ENCODE measurements at regions not wholly inside any gene's neighbourhood (a gene's known extent, or its start where the extent isn't known, plus 50 kb on each side); places are given as distances from the start of the nearest gene placed in this dataset.

DNA sequence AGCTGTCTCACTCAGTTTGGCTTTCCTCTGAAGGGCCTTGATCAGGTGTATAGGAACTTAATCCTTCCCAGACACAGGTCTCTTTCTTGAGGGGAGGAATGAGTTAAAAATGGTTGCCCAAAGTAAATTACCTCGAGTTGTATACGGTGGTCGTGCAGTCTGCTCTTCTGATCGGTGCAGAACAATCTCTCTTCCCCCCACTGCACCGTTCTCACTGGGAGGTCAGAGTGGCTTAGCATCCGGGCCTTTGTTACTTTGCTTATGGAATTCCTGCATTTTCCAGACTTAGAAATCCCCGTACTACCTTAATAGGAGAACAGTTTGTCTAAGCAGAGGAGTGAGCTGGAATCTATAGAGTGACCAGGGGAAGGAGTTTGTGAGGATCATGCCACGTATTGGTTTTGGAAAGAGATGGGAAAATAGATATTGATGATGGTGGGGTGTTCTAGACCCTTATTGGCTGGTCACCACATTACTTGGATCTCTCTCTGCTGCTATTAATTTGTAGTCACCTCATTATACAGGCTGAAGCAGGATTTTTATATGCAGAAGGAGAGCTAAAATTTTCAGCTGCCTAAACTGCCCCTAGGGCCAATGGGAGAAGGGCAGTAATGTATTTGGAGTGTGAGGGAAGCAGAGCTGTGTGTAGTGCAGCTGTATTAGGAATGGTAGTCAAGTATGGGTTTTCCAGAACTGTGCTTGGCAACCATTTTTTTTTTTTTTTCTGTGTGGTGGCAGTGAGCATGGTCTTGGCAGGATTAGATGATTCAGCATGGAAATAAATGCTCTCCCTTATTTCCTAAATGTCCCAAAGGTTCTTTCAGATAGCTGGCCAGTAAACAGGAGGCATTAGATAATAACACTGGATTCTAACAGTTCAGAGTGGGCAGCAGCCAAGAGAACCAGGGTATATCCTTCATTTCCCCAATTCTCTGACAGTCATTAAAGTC is 81.5 kb downstream of the NDUFS5 start:
- no peak for DNase-seq (ENCODE audit: low read depth)

- no peak for DNase-seq (ENCODE audit: low read depth)
These were observed 83.5 kb downstream of the NDUFS5 start for GRCh38 chr1:39109644-39110043.

- DNase-seq (ENCODE audit: low read depth): no peak
These were observed 84.2 kb downstream of the NDUFS5 start for GRCh38 chr1:39110325-39110851.

DNA sequence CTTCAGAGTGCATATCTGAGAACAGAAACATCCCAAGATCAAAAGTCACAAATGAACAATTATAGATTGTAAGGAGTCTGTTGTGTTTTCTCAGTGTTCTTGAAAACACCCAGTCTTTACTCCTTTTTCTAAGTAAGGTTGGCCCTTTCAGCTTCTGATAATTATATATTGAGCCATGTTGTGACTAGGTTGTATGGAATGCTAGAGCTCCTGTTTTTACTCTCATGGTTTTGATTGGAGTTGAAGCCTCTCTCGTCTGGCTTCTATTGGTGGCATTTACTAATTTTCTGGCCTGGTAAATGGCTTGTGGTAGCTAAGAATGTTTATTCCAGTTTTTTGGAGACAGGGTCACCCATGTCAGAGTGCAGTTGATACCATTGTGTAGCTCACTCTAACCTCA is 84.7 kb downstream of the NDUFS5 start:
- no peak for DNase-seq (ENCODE audit: low read depth)

DNA sequence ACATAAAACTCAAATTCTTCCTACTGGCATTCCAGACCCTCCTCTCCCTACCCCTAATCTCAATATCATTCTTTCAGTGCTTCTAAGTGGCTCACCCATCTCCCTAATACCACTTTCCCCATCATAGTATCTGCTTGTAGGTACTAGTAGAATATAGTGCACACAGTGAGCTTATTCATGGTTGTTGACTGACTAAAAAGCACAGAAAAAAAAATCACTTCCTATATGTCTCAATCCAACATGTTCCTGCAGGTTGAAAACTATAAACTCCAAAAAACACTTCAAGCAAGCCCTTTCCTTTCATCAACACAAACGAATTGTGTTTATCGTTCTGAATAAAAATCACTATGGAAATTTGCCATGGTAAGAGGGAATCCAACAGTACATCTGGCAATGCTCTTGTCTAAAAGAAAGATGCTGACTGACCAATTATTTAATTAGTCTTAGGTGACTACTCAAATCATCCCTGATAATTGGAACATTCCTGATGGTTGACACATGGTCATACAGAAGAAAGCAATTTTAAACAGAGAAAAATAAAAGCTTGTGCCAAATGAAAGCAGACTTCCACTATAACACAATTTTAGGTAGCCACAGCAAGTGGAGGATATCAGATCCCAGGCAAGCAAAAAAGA is 87.1 kb downstream of the NDUFS5 start:
- no peak for DNase-seq (ENCODE audit: low read depth)

DNA sequence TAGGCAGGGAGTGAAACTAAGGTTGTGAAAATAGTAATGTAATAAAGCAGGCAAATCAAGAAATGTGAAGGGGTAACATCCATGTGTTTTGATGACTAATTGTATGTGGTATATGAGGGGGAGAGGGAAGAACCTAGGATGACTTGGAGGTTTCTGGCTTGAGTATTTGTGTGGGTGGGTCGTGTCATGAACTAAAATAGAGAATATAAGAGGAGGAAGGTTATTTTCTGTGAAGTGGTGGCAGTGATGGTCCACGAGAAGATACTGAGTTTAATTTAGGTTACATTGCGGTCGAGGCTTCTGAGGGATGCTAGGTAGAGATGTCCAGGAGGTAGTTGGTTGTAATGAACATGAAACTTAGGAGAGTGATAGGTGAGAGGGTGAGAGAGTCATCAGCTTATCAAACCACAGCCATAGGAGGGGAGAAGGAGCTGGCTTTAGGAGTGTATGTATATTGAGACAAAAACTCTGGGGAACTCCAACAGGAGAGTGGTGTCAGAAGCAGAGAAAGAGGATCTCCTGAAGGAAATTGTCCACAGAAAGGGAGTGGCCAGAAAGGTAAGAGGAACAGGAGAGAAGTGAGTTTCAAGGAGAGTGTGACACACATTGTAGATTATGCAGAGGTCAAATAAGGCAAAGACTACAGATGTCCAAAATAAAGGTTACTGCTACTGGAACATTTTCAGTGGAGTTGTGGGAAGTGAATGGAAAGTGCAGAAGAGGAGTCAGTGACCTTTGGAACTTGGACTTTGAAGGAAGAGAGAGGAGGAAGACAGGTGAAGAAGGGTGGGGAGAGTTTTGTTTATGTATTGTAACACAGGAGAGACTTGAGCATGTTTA is 89.0 kb upstream of the MACF1 start:
- DNase-seq (ENCODE audit: low read depth): no peak

DNA sequence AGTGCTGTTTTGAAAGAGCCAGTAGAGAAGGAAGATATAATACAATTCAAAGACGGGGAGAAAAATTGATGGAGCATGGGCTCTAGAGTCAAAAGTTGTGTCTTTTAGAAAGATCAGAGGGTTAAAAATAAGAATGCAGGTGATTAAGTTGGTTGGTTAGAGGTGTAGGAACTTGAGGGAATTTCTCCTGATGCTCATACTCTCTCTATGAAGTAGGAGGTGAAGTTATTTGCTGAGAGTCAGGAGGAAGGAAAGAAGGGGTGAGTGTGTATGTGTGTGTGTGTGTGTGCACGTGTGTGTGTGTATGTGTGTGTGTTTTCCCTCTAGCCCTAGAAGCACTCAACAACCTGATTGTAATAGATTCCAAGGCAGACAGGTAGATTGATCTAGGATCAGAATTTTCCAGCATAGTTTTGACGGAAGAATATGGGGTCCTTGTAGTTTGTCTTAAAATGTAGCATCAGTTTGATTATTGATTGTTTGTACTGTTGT is 88.3 kb upstream of the MACF1 start:
- no peak for DNase-seq (ENCODE audit: low read depth)

DNA sequence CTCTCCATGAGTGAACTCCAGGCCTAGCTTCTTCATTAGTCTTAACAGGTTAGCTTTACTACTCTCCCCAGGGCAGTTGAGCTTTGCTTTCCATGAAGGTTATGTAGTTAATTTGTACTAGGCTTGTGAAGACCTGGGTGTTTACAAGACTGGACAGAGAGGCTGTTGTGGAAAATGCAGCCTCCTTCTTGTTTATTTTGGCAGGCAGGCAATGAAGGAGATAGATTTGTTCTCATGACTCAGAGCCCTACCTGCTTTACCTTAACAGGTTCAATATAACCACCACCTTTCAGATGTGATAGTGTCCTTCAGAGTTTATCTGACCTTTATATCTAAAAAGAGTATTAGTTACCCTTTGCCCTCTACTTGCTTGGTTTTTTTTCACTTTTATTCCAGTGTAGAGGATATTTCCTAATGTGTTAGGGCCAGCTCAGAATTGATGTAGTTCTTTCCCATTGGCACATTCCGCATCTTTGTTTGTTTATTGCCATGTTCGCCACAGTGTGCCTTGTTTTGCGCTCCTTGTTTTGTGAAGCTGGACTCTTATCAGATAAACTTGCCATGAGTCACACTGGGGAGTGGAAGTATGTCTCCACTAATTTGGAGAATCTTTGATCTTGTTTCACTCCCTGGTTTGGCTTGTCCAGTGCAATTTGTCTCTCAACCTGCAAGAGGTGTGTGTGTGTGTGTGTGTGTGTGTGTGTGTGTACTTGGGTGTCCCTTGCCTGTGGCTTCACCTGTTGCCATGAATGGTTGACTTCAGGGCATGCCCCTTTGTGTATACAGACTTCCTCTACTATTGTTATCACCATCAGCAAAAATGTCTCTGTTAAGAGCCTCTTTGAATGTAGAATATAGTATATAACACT is 87.4 kb upstream of the MACF1 start:
- no peak for DNase-seq (ENCODE audit: low read depth)

DNA sequence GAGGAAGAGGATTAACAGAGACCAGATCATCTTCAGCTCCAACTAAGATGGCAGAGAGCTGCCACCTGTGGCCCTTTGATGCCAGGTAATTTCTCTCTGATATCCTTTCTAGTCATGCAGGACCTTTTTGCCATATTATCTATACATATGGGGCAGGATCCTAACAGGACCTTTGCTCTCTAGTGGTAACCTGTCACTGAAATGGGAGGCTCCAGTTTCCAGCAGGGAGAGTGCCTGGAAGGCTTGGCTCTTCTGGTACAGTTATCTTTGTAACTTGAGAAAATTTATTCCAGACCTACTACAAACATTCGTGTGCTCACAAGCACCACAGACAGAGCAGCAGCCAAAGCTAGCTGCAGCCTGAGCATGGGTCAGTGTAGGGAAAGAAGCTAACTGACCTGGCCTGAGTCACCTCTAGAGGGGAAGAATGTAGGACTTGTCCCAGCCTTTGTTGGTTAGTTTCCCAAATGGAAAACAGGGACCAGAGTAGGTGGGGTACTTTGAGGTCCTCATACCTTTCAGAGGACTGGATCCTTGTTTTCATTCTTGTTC is 86.5 kb upstream of the MACF1 start:
- no peak for DNase-seq (ENCODE audit: low read depth)

DNA sequence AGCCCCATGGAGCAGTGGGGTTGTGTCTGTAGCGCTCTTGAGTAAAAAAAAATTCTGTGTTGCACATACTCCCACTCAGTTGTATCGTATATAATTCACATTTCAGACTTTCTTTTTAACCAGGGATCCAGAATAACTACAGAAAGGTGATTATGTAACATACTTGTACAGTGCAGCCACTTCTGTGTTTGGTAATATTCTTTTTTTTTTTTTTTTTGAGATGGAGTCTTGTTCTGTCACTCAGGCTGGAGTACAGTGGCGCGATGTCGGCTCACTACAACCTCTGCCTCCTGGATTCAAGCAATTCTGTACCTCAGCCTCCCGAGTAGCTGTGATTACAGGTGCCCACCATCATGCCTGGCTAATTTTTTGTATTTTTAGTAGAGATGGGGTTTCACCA is 82.4 kb upstream of the MACF1 start:
- DNase-seq (ENCODE audit: low read depth): no peak

- DNase-seq (ENCODE audit: low read depth): no peak
These were observed 80.2 kb upstream of the MACF1 start for GRCh38 chr1:39124282-39124681.

DNA sequence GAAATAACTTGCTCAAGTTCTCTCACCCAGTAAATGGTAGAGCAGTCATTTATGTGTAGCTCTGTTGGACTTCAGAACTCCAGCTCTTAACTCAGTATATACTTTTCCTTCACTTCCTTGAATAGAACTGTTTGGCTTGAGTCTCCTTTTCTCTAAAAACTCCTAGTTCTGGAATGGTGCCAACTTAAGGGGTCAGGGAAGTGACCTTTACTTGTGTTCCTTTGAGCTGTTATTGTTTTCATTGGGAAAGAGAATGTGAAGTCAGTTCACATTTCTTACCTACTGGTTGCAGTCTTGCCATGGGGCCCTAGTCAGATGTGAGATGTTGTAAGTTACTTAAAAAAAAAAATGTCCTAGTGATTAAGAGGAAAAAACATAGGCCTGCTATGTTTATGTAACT is 77.0 kb upstream of the MACF1 start:
- no peak for DNase-seq (ENCODE audit: low read depth)

GRCh38 chr1:39128126-39128525 is 76.4 kb upstream of the MACF1 start:
- DNase-seq (ENCODE audit: low read depth): no peak

- DNase-seq (ENCODE audit: low read depth): no peak
These were observed 75.5 kb upstream of the MACF1 start for GRCh38 chr1:39128959-39129358.

- DNase-seq (ENCODE audit: low read depth): no peak
These were observed 75.0 kb upstream of the MACF1 start for GRCh38 chr1:39129514-39129913.

GRCh38 chr1:39130325-39130724 is 74.2 kb upstream of the MACF1 start:
- no peak for DNase-seq (ENCODE audit: low read depth)

DNA sequence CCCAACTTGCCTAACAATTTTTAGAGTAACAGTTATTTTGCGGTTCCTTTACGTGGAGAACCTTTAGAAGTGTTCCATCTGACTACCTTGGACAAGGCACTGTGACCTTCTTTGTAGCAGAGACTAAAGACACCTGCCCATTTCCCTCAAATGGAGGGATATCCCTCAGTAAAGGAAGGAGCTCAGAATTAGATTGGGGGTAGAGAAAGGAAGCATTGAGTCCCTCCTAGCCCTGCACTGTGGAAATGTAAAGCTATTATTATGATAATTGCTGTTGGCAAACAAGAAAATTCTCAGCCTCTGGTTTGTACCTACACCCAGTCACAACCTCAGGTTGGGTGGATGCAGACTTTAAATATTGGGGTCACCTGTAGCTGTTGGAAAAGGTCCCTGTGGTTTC is 72.6 kb upstream of the MACF1 start:
- no peak for DNase-seq (ENCODE audit: low read depth)

DNA sequence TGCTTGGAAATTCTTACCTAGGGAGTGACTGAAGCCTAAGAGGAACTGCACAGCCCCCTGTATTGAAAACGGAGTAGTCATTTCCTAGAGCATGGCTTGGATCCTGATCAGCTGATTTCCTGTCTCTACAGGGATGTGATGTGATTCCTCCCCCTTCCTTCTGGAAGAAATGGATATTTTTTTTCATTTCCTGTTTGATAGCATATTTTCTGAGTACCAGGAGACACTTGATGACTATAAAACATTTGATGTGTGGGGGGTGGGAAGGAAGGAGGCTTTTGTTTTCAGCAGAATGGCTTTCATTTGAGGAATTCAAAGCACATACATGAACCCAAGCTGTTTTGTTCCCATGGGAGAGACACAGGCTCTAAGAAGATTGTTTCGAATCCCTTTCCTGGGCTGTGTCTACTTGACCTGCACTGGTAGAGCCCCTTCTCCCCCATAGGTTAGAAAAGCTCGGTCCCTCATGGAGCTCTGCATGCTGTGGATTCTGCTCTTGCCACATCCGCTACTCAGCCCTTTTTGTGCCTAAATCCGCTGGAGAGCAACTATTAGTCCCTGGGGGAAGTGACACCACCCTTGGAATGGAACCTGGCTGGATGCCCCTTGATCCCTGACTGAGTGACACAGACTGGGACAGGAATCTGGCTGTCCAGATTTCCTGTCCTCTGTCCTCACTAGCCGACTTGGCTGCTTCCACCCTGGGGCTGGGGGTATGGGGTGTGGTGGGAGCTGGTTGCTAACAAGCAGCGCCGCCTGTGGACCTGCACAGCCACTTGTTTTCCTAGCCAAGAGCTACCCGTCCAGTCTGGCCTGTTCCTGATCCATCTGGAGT is 71.8 kb upstream of the MACF1 start:
- no peak for DNase-seq (ENCODE audit: low read depth)

DNA sequence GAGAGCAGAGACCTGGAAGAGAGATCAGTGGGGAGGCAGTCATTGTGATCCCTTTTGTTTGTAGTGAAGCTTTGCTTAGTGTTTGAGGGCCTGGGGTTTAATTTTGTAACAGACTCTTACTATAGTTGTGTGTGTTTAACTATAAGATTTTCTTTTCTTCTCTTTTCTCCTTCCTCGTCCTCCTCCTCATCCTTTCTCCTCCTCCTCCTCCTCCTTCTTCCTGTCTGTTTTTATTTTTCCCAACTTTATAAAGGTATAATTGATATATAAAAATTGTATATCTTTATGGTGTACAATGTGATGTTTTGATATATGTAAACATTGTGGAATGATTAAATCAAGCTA is 71.2 kb upstream of the MACF1 start:
- DNase-seq (ENCODE audit: low read depth): no peak

DNA sequence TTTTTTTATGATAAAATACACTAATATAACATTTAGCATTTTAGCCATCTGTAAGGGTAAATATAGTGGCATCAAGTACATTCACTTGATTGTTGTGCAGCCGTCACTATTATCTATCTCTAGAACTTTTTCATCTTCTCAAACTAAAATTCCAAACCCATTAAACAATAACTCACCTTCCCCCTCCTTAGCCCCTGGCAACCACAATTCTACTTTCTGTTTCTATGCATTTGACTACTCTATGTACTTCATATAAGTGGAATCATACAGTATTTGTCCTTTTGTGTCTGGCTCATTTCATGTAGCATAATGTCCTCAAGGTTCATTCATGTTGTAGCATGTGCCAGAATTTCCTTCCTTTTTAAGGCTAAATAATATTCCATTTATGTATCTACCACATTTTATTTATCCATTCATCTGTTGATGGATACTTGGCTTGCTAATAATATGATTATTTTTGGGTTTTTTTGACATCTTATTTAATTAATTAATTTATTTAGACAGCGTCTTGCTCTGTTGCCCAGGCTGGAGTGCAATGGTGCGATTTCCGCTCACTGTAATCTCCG is 69.6 kb upstream of the MACF1 start:
- DNase-seq (ENCODE audit: low read depth): no peak
